ENCODE measurements at regions not wholly inside any gene's neighbourhood (a gene's known extent, or its start where the extent isn't known, plus 50 kb on each side); places are given as distances from the start of the nearest gene placed in this dataset.
"Not testable (repeated sequence)": the region's sequence is repeated elsewhere in the genome, so short reads cannot be mapped to it uniquely, and the experiment has no call there.

DNA sequence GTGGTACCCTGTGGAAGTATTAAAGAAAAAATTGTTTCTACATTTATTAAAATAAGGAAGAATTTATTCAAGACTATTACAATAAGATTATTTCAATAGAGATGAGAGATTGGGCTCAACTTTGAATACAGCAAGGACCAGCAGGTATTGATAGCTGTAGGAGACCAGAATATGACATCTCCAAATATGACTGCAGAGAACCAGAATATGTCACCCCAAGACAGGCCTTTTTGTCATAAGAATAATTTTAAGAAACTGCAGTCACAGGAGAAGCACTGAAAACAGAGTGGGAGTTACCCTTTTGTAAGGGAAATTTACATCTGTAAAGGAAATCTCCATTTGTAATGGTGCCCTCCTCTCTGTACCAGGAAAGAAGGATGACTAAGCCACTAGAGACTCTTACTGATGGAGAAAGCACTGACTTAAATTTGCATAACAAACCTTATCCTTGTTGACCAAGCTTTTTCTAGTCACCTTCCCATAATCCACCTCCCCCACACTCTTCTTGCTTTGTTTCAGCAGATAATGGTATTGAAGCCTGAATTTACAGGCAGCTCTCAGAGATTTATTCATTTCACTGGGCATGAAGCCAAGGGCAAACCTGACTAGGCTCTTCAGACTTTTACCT, 145.1 kb upstream of the RMP24 start:
- no peak for DNase-seq (ENCODE audit: low spot score)

DNA sequence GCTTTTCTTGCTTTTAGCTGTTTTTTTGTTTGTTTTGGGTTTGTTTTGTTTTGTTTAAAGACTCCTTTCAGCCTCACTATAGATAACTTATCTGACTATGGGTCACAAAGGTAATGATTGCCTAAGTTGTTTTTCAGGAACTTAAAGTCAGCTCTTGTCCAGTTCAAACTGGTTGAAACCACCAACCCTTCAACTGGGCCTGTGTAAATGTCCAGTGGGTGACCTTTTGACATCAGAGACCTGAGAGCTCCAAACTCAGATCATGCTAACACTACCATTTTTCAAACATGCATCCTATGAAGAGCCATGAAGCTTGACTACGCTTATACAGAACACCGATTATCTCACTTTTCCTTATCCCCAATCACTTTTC, 144.6 kb upstream of the RMP24 start:
- no peak for DNase-seq (ENCODE audit: low spot score)

DNA sequence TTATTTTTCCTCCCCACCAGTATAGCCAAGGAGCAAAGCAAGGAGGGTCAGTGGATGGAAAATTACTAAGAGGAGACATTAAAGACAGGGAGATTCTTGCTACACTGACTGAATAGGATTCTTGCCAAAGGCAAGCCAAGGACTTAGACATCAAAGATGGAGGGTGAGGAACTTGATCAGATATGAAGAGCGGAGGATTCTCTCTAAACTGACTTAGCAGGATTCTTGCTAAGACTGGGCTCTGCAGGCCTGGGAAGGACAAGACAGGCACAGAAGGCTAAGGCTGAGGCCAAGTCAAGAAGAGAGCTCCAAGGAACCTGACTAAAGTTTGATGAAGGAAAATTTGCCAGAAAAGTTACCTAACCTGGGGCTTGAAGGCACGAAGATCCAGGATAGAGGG, 143.9 kb upstream of the RMP24 start:
- no peak for DNase-seq (ENCODE audit: low spot score)

DNA sequence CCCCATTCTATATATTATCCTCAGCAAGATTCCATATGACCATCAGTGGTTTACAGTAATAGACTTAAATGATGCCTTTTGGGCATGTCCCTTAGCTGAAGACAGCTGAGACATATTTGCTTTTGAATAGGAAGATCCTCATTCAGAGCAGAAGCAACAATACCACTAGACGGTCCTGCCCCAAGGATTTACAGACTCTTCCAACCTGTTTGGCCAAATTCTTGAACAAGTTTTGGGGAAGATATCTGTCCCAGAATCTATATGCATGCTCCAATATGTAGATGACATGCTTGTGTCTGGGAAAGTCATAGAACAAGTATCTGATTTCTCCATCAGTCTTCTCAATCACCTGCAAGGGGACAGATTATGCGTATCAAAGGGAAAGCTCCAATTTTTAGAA, 137.1 kb upstream of the RMP24 start:
- no peak for DNase-seq (ENCODE audit: low spot score)

DNA sequence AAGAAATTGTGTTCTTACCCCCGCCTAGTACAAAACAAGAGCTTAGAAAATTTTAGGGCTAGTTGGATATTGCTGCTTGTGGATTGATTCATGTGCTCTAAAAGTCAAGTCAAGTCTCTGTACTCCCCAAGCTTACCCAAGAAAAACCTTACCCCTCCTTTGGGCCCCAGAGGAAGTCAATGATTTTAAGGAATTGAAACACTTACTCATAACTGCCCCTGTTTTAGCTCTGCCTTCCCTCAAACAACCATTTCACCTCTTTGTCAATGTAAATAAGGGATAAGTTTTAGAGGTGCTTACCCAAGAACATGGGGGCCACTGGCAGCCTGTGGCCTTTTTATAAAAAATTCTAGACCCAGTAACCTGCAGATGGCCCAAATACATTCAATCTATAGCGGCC, 136.6 kb upstream of the RMP24 start:
- DNase-seq (ENCODE audit: low spot score), result no peak

DNA sequence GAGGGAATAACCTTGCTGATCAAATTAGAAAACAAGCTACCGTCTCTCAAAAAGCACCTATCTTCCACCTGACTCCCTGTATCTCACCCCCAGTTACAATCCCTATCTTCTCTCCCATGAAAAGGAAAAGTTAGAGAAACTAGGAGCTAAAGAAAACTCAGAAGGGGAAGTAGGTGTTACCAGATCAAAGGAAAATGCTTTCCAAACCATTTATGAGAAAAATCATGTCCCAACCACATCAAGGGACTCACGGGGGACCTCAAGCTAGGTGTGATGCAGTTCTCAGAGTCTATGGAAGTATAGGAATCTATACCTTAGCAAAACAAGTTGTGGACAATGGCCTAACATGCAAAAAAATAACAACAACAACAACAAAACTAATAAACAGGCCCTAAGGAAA, 135.5 kb upstream of the RMP24 start:
- DNase-seq (ENCODE audit: low spot score), result no peak

DNA sequence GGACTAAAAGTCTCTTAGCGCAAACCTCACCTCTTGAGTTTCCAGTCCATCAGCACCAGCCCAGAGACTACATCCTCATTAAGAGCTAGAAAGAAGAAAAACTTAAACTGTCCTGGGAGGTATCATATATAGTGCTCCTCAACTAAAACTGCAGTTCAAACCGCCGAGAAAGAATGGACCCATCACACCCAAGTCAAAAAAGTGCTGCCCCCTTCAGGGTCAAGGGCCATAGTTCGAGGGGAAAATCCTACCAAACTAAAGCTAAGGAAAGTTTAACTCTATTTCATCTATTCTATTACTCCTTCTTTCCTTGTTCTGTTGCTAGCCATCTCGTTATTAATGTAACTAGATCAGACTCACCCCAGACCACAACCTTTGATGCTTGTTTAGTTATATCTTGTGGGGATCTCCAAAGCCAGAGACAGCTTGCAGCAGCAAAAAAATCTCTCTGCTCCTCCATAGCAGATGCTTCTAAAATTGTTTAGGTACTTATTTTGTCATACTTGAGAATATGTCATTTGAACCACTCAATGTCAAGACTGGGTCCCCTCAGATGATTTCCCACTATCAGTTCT, 134.5 kb upstream of the RMP24 start:
- no peak for DNase-seq (ENCODE audit: low spot score)

DNA sequence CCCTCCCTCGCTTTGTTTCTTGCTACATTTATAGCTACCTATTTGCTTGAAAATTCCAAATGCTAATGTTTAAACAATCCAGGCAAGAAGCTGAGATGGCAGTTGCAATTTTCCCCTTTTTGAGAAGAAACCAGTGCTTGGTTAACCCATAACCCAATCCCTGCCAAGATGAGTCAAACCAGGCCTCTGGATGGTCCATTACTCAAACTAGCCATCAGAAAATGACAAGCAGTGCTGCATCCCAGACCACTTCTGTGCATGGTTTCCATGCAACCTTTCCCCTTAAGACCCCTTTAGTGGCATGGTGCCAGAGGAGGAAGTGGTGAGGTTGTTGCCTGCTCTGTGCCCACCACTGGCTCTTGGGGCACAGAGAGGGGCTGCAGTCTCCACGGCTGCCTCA, 131.2 kb upstream of the RMP24 start:
- no peak for DNase-seq (ENCODE audit: low spot score)

GRCh38 chr18:35842536-35842935, 129.9 kb upstream of the RMP24 start:
- DNase-seq (ENCODE audit: low spot score), result no peak

DNA sequence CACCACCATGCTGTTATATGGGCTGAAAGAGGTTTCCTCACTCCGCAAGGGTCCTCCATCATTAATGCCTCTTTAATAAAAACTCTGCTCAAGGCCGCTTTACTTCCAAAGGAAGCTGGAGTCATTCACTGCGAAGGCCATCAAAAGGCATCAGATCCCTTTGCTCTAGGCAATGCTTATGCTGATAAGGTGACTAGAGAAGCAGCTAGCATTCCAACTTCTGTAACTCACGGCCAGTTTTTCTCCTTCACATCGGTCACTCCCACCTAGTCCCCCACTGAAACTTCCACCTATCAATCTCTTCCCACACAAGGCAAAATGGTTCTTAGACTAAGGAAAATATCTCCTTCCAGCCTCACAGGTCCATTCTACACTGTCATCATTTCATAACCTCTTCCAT, 124.2 kb upstream of the RMP24 start:
- not testable (repeated sequence) for DNase-seq (ENCODE audit: low spot score)

DNA sequence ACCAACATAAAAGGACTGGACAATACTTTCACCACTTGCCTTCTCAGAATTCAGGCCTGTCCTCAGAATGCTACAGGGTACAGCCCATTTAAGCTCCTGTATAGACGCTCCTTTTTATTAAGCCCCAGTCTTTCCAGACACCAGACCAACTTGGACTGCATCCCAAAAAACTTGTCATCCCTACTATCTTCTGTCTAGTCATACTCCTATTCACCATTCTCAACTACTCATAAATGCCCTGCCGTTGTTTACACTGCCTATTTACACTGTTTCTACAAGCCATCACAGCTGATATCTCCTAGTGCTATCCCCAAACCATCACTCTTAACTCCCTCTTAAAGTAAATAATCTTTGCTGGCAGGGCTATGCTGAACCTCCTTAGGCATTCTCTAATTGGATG, 123.2 kb upstream of the RMP24 start:
- DNase-seq (ENCODE audit: low spot score), result not testable (repeated sequence)

DNA sequence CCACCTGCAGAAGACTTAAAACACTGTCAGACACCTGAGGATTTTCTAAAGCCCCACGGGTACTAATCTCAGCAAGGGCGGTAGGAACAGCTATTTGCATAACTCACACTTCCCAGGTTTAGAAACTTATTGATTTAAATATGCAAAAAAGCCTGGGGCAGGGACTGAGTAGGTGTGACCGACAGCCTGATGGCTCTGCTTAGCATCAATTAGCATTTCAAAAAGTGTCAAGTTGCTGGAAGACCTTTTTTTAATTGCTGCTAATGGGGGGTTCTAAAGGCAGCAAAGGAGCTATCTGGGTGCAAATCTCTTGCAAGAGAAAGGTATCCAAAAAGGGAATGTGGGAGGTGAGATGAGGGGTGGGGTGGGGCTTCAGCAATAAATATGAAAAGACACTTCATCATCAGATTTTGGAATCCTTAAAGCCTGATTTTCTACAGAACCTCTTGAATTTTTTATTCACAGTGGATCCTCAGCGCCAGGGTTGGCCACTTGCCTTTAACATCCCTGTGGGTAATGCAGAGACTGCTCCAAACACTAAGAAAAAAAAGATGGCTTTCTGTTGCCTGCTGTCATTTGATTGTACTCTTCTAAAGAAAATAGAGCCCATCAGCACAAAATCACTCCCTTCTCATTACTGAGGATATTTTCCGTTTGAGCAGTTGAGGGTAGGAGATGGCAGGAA, 121.1 kb upstream of the RMP24 start:
- no peak for DNase-seq (ENCODE audit: low spot score)

GRCh38 chr18:35852786-35853185, 119.7 kb upstream of the RMP24 start:
- no peak for DNase-seq (ENCODE audit: low spot score)

- DNase-seq (ENCODE audit: low spot score), result no peak
Observed at GRCh38 chr18:35854095-35854494, 118.4 kb upstream of the RMP24 start.

- no peak for DNase-seq (ENCODE audit: low spot score)
Observed at GRCh38 chr18:35856178-35856577, 116.3 kb upstream of the RMP24 start.

DNA sequence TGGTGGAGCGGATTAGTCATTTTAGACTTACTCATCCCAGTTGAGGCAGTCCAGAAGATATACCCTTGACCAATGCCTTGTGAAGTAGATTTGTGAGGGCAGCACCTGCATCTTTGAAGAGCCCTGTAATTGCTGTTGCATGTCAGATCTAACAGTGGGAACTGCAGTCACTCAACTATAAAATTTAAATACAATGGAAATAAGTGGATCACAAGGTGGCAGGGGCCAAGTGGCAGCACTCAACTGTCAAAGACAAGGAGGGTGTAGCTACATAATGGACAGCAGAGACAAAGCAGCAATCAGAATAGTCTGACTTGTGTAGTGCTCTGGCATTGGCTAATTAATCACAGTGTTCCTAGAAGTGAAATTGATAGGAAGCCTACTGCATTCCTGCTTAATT, 115.8 kb upstream of the RMP24 start:
- DNase-seq (ENCODE audit: low spot score), result not testable (repeated sequence)

- DNase-seq (ENCODE audit: low spot score), result not testable (repeated sequence)
Observed at GRCh38 chr18:35857581-35857980, 114.9 kb upstream of the RMP24 start.

GRCh38 chr18:35861367-35862118, 110.9 kb upstream of the RMP24 start:
- DNase-seq (ENCODE audit: low spot score), result no peak

DNA sequence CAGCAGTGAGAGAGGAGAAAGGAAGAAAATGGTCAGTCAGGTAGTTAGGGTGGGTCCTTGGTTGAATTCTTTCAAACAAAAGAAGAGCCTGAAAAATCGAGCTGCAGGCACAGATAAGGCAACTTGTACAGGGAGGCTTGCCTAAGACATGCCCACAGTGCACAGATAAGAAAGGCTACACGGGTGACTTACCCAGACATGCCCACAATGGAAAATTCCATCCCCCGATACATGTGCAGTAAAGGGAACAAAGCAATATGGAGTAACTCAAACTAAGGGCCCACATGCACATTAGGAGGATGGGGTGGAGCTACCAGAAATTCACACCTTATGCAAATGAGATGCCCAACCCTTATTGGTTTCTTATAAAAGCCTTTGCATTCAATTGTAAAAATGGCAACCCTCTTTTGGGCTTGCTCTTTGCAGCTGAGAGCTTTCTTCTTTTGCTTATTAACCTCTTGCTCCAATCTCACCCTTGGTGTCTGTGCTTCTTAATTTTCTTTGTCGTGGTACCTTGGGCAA, 110.3 kb upstream of the RMP24 start:
- DNase-seq (ENCODE audit: low spot score), result no peak

- DNase-seq (ENCODE audit: low spot score), result no peak
Observed at GRCh38 chr18:35864916-35865315, 107.6 kb upstream of the RMP24 start.

GRCh38 chr18:35868915-35869314, 103.6 kb upstream of the RMP24 start:
- no peak for DNase-seq (ENCODE audit: low spot score)

DNA sequence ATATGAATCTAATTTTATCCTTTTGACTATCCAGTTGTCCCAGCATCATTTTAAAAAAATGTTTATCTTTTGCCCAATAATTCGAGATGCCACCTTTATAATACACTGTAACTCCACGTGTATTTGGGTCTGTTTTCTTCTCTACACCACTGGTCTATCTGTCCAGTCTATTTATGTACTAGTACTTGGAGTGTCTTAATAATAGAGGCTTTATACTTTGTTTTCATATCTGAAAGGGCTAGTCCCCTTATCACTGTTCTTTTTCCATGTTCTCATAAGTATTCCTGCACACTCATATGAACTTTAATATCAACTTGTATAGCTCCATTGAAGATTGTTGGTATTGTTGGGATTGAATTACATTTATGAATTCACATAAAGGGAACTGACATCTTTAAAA, 101.1 kb upstream of the RMP24 start:
- no peak for DNase-seq (ENCODE audit: low spot score)

DNA sequence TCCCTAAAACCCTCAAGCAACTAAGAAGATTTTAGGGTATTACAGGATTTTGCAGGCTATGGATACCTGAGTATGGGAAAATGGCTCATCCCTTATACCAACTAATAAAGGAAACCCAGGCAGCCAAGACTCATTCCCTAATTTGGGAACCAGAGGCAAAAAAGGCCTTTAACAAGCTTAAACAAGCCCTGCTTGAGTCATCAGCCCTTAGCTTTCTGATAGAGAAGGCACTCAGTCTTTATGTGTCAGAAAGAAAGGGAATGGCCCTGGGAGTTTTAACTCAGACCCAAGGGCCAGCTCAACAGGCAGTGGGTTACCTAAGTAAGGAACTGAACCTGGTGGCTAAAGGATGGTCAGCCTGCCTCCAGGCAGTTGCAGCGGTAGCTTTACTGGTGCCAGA, 96.9 kb upstream of the RMP24 start:
- DNase-seq (ENCODE audit: low spot score), result no peak

All from cerebellar cortex (tissue), 1 donor.